ENCODE measurements at regions not wholly inside any gene's neighbourhood (a gene's known extent, or its start where the extent isn't known, plus 50 kb on each side); places are given as distances from the start of the nearest gene placed in this dataset.

DNA sequence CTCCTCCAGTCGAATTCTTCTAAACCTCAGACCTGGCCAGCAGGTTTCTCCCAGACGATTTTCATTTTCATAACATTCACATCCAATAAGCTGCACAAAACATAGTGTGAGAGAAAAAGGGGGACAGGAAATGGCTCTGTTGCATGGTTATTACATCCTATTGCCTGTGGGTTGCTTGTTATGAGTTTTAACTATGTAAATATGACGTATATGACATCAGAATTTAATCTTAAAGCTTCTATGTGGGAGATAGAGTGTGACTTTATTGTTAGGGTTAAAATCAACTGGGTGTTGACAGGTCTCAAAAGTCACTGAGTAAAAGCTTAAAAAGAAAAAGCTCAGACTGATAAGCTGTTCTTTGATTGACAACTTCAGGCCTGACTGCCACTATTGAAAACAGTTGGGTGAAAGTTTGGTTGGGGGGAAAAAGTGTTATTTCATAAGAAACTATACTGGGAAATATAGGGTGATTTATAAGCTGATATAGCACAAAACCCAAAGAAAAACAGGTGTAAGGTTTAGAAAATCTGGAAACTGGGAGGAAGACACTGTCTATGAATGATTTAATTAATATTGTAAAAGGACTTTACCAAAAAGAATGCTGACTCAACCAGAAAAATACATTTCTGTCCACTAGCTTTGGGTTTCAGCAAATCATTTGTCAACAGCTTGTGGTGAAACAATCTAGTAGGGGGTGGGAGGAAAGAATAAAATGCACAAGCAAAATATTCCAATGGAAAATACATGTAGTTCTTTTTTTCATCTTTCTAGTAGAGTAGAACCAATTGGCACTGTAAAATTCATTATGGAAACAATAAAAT is 134.1 kb upstream of the CEP162 start:
- in situ Hi-C loops (cut with MboI; ENCODE audit: low sequenced_read_pairs) = no loop called here

DNA sequence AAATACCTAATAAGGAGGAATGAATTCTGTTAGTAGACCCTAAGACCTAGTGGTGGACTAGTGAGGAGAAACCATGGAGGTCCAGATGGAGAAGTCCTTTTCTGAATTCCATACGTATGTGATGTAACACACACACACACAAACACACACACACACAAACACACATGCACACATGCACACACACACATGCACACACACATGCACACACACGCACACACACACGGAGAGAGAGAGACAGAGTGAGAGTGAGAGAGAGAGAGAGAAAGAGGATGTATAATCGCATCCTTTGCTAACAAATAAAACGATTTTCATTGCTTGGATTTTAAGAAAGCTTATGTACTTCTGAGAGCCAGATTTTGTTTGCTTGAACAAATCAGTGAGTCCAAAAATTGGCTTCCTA is 132.6 kb upstream of the CEP162 start:
- in situ Hi-C loops (cut with MboI; ENCODE audit: low sequenced_read_pairs) = no loop called here

DNA sequence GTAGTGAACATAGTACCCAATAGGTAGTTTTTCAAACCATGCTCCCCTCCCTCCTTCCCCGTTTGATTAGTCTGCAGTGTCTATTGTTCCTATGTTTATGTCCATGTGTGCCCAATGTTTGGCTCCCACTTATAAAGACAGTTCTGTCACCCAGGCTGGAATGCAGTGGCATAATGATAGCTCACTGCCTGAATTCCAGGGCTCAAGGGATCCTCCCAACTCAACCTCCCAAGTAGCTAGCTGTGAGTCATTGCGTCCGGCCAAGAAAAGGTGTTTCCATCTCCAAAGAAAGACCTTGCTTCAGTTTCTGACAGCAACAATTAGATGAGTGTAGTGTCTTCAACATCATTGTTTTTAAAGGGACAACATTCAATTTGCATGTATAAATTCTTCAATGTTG is 131.1 kb upstream of the CEP162 start:
- in situ Hi-C loops (cut with MboI; ENCODE audit: low sequenced_read_pairs) = no loop called here

DNA sequence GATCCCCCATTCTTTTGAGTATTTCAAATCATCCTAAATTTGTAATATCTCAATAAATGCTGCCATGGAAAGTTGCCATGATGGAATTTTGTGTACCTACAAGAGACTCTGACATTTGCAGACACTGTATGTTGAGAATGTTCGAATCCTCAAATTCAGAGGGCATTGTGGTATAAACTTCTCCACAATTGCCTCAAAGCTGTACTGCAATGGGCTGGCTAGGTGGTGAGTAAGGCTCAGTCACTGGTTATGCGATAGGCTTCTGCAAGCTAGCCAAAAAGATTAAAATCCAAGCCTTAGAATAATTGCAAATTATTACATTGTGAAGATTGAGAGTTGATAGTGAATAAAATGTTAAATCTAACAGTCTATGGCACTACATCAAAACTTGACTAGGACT is 130.2 kb upstream of the CEP162 start:
- in situ Hi-C loops (cut with MboI; ENCODE audit: low sequenced_read_pairs) = no loop called here

DNA sequence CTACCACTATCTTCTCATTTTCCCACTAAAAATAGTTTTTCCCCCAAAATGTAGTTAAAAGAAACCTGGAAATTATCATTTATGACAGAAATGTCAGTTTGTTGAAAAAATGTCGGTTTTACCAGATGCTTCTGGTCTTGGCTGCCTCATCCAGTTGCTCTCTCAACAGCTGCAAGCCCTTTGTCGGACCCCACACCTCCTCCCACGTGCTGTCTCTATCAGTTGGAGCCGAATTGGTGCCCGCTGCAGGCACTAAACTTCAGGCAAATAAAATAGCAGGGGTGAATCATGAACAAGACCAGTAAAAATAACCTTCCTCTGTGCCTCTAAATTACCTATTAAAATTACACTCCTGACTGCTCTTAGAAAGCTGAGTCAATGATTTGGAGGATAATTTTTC is 129.5 kb upstream of the CEP162 start:
- in situ Hi-C loops (cut with MboI; ENCODE audit: low sequenced_read_pairs) = no loop called here

DNA sequence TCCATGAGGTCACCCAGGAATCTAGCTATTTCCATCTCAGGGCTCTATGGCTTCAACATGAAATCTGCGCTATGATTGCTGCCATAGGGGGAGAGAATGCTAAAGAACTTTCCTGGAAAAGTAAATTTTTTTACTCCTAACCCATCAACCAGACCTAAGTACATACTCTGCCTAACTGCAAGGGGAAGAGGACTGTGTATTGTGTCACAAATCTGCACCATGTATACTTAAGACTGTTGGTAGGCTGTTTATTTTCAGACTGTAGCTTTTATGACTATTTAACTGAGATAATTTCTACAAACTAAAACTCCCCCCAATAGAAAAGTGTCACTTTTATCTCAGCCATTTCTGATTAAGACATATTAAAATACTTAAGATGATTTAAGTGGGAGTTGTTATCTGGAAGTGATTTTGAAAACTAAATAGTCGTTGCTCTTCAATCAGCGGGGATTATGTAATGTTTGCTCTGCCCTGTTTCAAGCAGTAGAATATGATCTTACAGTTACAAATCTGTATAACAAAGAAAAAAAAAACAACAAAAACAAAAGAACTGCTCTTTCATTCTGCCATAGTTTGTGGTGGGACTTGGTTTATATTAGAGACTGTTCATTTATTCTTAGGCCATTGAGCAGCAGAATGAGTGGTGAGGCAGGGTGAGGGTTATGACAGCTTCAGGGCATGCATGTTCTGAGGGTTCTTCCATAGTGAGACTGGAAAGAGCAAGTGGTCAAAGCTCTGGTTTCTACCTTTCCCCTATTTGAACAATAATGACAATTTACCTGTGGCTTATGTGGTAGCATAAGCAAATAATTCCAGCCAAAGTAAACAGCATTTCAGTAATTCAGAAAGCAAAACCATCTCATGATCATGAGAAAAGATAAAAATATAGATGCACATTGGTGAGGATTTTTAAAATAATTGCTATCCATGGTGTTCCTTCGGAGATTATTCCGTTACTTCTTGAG is 126.3 kb upstream of the CEP162 start:
- in situ Hi-C loops (cut with MboI; ENCODE audit: low sequenced_read_pairs) = no loop called here

DNA sequence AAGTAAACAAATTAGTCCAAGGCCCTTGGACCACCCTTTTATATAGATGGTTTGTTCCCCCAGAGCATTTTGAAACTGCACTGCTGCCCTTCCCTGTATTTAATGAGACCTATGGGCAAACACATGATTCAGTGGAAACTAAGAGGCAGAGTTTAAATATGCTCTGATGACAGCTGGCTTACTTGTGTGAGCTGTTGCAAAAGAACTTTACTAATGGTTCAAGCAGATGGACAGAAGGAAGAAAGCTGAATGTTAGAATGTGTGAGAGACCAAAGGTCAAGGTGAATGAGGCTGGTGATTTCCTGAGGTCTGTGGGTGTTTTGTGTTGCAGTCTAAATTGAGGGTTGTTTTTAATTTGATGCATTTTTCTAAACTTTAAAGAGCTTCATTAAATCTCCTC is 123.0 kb upstream of the CEP162 start:
- in situ Hi-C loops (cut with MboI; ENCODE audit: low sequenced_read_pairs) = no loop called here

DNA sequence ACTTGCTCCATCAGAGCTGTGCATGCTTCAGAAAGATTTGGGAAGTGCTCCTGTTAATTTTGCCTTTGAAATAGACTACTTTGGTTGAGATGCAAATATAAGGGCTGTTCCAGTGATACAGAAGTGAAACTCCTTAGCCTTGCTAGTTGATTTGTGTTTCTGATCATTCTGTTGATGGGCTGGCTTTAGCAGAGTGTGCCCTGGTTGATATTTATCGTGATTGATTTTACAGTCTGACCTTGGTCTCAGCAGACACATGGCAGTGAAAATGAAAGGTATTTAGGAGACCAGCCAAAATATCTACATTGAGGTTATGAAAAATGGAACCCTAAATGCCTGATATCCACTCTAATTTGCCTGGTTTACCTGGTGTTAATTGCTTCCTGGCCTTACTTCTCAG is 122.1 kb upstream of the CEP162 start:
- in situ Hi-C loops (cut with MboI; ENCODE audit: low sequenced_read_pairs) = no loop called here

DNA sequence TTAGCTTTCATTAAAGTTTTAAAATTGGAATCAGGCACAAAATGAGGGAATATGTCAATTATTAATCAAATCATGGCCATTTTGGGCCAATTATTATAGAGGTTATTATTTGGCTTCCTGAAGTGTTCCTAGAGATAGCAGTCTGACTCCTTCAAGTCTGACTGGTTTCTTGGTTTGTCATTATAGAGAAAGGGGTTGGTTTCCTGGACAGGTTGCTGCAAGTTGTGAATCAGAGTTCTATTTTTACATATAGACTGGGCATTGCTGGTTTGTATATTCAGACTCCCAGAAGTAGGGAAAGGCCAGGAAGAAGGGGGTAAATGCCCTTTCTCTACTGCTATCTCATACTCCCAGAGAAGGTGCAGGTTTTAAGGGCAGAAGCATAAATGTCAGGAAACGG is 121.4 kb upstream of the CEP162 start:
- in situ Hi-C loops (cut with MboI; ENCODE audit: low sequenced_read_pairs) = no loop called here

DNA sequence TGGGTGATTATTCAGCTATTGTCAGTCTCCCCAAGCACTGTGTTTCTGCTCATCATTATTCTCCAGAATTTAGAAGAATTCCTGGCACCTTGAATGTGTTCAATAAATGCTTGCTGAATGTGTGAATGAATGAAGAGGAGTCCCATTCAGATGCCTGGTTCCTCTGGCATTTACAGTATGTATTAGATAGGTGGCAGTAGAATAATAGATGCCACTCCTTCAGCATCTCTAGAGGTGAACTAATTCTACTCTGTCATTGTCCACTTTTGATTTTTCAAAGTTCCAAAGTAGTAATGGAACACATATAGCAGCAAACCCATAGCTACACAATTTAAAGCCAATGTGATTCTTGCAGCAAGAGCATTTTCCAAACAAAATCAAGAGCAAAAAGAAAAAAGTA is 118.9 kb upstream of the CEP162 start:
- in situ Hi-C loops (cut with MboI; ENCODE audit: low sequenced_read_pairs) = no loop called here

DNA sequence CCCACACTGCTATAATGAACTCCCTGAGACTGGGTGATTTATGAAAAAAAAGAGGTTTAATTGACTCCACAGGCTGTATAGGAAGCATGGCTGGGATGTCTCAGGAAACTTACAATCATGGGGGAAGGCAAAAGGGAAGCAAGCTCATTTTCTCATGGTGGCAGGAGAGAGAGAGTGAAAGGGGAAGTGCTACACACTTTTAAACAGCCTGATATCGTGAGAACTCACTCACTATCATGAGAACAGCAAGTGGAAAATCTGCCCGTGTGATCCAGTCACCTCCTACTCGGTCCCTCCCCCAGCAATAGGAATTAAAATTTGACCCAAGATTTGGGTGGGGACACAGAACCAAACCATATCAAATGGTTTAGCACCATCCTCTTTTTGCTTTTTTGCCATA is 116.6 kb upstream of the CEP162 start:
- in situ Hi-C loops (cut with MboI; ENCODE audit: low sequenced_read_pairs) = no loop called here

DNA sequence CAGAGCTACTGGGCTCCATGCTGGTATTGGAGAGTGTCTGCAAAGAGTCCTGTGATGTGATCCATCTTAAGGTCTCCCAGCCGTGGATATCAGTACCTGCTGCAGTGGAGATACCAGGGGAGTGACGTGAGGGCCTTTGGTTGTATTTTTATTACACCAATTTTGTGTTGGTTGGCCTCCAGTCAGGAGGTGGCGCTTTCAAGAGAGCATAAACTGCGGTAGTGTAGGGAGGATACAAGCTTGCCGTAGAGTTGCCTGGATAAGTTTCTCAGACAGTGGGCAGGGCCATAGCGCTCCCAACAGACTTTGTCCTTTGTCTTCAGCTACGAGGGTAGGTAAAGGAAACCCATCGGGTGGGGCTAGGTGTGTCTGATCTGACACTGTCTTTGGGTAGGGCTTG is 113.0 kb upstream of the CEP162 start:
- in situ Hi-C loops (cut with MboI; ENCODE audit: low sequenced_read_pairs) = no loop called here

DNA sequence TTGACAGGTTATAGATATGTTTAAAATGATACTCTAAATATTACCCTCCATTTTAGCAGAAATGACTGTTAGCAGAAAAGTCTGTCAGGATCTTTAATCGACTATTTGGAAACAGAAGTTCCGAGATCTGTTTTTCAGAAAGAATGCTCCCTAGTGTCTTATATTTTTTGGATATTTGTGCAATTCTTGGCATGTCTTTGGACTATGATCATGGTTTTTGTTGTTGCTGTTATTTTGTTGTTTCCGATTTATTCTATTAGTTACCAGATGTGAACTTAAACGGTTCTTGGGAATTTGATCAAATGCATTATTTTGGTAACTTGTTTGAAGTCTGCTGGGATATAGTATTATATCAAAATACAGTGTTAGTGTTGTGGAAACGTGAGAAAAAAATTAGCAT is 106.4 kb upstream of the CEP162 start:
- in situ Hi-C loops (cut with MboI; ENCODE audit: low sequenced_read_pairs) = no loop called here

DNA sequence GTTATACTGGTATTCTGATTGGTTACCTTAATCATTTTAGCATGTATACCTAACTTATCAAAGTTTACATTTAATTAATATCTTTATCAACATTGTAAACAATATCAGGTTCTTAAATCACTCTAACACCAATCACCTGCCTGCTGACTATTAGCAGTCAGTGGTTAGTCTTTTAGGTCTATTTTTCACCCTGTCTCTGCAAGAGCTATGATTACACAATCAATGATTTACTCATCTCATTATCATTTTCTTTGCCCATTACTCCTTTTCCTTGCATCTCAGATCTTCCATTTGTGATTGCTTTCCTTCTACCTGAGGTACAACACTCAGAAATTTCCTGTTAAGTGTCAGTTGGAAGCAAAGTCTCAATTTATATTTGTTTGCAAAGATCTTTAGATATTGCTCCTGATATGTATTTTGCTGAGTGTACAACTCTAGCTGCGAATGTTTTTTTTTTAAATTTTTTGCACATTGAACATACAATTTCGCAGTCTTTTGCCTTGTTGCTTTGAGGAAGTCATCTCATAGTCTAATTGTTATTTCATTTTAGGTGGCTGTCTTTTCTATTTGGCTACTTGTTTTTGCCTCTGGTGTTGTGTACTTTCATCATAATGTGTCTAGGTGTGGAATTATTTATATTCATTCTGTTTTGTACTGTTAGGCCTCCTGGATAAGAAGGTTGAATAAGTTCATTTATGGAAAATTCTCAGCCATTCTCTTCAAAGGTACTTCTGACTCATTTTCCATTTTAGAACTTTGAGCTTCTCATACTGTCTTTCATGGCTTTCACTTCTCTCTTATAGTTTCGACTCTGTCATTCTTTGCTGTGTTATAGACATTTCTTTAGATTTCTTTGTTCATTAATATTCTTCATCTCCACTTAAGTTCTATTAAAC is 104.9 kb upstream of the CEP162 start:
- in situ Hi-C loops (cut with MboI; ENCODE audit: low sequenced_read_pairs) = no loop called here

DNA sequence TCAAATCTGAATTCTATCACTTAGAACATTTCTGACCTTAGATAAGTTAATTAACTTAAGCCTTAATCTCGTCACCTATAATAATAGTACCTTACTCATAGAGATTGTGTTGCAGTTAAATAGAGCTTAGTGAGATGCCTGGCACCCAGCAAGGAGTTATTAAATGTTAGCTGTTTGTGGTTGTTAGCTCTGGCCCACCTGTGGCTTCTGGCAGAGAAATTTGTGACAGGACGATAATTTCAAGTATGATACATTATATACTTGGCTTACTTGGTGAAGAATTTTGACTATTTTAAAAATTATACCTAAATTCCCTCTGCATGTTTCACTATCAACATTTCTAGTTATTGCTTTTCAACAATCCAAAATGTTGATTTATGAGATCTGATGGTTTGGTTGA is 102.9 kb upstream of the CEP162 start:
- in situ Hi-C loops (cut with MboI; ENCODE audit: low sequenced_read_pairs) = no loop called here

DNA sequence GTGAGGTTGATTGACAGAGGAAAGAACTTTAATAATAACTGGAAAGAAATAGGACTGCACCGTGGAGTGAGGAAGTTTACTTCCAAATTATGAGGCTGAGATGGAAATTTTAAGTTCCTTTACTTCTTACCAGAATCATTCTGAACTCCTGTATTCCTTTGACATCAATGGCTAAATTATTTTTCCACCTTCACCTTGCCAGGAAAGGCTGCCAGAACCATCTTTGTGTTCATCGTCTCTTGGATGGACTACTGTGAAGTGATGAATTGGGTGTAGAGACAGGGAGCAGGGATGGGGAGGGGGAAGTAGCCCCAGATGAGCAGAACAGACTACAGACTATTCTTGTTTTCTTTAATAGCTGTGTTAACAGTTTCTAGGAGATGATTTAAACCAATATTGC is 102.1 kb upstream of the CEP162 start:
- in situ Hi-C loops (cut with MboI; ENCODE audit: low sequenced_read_pairs) = no loop called here

DNA sequence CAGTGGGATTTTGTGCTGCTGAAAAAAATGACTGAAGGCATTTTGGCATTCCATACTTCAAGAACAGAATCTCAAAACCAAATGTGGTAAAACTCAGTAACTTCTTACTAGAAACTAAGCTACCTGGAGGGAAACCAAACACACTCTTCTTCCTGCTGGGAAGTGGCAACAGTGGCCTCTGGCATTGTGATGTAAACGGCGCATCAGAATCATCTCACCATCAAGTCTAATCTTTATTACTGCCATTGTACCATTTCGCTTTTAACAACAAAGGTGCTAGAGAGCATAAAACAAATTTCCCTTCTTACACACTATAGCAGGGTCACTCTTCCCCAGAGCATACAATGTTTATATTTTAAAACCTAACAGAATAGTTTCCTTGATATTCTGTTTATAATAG is 101.6 kb upstream of the CEP162 start:
- in situ Hi-C loops (cut with MboI; ENCODE audit: low sequenced_read_pairs) = no loop called here

DNA sequence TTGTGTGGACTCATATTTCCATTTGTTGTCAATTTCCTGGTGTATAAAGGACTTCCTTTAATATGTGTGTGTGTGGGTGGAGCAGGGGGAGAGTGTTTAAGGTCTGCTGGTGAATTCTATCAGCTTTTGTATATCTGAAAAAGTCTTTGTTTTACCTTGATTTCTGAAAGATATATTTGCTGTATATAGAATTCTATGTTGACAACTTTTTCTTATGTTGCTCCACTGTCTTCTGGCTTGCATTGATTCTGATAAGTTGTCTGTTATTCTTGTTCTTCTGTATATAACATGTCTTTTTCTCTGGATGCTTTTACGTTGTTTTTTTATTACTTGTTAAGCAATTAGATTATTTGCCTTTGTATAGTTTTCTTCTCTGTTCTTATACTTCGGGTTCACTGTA is 90.0 kb upstream of the CEP162 start:
- in situ Hi-C loops (cut with MboI; ENCODE audit: low sequenced_read_pairs) = no loop called here

DNA sequence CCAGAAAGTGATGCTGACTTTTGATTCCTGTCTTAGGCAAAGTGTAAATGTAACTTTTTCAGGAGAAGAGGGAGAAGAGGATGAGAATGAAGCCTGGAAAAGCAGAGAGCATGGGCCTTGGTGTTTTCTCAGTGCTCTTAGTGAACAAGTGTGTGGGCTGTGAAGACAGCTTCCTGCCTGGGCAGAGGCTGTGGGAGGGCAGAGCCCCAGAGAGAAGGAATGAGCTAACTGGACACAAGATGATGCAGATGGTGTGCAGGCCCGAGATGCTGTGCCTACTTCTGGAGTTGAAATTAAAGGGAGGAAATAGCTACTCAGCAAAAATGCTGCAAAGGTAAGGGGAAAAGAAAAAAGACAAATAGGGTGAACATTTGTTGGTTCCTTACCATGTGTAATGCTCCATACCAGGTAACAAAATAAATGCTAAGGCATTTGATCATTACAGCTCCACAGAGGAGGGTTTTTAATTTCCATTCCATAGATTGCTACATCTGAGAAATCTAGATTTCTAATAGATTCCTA is 87.0 kb upstream of the CEP162 start:
- in situ Hi-C loops (cut with MboI; ENCODE audit: low sequenced_read_pairs) = no loop called here

DNA sequence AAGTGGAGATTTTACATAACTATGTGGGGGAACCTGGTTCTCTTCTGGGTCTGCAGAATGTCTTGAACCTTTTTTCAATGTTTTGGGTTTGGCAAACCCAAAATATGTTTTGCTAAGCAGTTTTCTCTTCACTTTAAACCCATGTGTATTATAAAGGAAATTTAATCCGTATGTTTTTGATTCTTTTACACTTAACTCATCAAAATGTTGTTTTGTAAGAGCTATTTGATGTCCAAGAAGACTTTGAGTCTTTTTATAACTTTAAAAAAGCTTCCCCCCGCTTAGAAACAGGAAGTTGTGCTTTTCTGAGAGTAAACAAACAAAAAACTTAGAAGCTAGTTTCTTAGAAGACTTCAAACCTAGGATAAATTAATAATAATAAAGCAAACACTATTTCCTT is 81.9 kb upstream of the CEP162 start:
- in situ Hi-C loops (cut with MboI; ENCODE audit: low sequenced_read_pairs) = no loop called here

DNA sequence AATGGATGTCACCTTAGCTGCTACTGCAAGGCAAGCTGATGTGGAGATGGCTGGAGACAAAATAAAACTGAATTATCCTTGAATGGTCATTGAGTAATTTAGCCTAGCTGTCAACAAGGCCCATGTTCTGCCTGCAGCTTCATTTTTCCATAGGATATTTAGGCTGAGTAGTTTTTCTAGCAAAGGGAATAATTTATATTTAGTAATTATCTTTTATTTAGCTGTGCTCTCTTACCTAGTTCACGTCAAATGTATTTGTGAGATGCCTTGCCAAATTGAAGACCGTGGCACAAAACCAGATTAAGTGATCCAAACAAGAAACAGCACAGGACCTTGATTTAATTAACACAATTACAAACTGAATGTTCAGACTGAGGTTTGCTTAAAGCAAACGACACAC is 77.4 kb upstream of the CEP162 start:
- in situ Hi-C loops (cut with MboI; ENCODE audit: low sequenced_read_pairs) = no loop called here
